GM10266 (cell line): ENCODE measurements at regions not wholly inside any gene's neighbourhood (a gene's known extent, or its start where the extent isn't known, plus 50 kb on each side); places are given as distances from the start of the nearest gene placed in this dataset.

Experiments
- DNase-seq: peaks from one replicate; pipeline ENCODE4 v3.0.0; 2012; ENCODE audit errors: extremely low spot score
- TF ChIP-seq, protein P1 (sequence below): IDR thresholded peaks from 2 replicates; pipeline ENCODE4 v1.5.1; 2012; ENCODE audit warnings: mild to moderate bottlenecking, low read depth; ENCODE audit not compliant: control insufficient read depth, insufficient read depth; ENCODE audit errors: missing control alignments

- DNase-seq = no peak
Observed at GRCh38 chr11:70891844-70892380, 360.5 kb downstream of the SHANK2 start.

DNA sequence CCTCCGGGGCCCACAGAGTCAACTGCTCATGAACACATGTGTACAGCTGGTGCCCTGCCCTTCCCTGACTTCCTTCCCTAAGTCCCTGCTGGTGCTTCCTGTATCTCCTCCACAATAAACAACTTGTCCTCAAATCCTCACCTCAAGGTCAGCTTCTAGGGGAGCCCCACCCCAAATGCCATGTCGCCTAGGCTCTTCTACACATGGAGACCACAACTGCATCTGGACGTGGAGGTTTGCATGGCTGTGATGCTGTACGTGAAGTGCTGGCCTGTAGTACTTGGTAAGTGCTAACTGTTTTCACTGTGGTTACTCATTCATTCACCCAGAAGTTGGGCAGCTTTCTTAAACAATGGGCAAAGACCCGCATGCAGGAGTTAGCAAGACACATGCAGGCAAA lies 359.5 kb downstream of the SHANK2 start:
- TF ChIP-seq, protein P1, sequence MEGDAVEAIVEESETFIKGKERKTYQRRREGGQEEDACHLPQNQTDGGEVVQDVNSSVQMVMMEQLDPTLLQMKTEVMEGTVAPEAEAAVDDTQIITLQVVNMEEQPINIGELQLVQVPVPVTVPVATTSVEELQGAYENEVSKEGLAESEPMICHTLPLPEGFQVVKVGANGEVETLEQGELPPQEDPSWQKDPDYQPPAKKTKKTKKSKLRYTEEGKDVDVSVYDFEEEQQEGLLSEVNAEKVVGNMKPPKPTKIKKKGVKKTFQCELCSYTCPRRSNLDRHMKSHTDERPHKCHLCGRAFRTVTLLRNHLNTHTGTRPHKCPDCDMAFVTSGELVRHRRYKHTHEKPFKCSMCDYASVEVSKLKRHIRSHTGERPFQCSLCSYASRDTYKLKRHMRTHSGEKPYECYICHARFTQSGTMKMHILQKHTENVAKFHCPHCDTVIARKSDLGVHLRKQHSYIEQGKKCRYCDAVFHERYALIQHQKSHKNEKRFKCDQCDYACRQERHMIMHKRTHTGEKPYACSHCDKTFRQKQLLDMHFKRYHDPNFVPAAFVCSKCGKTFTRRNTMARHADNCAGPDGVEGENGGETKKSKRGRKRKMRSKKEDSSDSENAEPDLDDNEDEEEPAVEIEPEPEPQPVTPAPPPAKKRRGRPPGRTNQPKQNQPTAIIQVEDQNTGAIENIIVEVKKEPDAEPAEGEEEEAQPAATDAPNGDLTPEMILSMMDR = no peak
- DNase-seq = no peak

More at GRCh38 chr11:70891844-70892380, 360.5 kb downstream of the SHANK2 start:
- TF ChIP-seq, protein P1 = no peak

DNA sequence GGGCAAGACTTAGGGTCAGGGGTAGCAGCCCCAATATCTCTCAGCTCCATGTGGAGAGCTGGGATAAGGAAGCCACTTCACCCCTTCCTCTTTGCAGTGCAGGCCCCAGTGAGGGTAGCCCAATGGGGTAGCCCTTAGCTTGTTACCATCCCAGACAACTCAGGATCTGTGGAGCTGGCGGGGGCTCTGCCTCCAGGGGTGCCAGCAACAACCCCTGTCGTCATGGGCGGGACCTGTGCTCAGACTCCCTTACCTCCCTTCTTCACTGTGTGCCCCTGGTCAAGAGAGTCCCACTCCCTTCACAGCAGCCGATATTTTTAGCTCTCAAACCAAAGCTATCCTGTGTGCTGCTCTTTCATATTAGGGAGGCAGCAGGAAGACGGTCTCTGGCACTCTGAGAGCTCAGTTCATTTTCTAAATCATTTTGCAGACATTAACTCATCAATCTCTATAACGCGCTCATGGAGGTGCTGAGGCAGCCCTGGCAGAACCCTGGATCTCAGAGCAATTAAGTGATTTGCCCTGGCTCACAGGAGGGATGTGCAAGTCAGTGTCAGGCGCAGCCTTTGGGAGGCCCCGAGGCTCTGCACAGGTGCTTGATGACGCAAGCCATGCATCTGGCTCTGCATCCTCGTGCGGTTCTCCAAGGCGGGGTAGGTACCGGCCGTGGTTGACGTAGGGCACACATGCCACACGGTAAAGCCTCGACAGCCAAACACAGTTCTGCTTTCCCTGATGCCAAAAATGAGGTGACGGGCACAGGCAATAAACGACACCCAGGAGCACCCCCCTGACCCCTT lies 357.6 kb downstream of the SHANK2 start:
- no peak for DNase-seq
- TF ChIP-seq, protein P1 = no peak

DNA sequence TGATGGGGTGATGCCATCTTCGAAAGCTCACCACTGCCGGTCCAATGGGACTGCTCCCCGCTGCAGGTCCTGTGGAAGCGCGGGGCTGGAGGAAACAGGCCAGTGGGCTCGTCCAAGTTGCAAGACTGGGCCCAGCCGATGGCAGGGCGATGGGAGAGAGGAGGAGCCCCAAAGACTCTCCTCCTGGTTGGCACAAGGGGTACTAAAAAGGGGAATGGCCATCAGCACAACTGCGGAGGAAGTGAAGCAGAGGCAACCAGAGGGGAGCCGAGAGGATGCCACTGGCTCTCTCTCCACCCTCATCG lies 357.1 kb downstream of the SHANK2 start:
- DNase-seq = no peak
- TF ChIP-seq, protein P1 = no peak

DNA sequence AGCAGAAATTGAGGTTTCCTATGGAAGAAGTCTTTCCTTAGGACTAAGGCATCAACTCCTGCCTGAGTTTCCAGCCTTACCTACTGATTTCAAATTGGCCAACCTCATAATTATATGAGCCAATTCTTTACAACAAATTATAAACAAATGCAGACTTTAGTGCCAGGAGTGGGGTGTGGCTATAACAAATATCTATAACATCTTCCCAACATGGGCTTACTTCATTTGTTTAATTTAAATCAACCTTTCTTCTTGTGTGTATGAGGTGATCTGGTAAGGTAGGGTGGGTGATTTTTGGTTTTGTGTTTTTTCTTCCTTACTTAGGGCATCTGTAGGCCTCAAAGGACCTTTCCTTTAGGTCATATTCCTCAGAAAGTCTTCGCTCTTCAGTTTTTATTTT lies 354.9 kb downstream of the SHANK2 start:
- TF ChIP-seq, protein P1 = no peak
- no peak for DNase-seq

DNA sequence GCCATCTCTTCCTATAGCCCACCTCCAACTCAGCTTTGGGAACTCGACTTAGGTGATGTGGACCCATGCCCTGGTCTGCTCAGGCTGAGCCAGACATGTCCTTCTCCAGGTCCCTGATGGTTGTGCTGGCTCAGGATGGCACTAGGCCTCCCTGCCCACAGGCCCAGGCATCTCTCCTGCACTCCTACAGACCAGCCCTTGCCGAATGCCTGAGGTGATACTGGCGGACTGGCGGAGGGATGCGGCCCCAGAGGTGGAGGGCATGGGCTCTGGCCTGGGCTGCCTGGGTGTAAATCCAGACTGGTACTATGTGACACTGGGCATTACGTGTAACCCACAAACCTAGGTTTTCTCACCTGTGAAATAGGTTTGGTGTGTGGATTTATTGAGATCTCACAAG lies 352.8 kb downstream of the SHANK2 start:
- no peak for DNase-seq
- TF ChIP-seq, protein P1 = no peak

GRCh38 chr11:70900540-70900939 lies 351.8 kb downstream of the SHANK2 start:
- TF ChIP-seq, protein P1 = no peak
- DNase-seq = no peak
